Right cardiac atrium (tissue), 5 donors: ENCODE measurements at regions not wholly inside any gene's neighbourhood (a gene's known extent, or its start where the extent isn't known, plus 50 kb on each side); places are given as distances from the start of the nearest gene placed in this dataset.
"Not testable (repeated sequence)": the region's sequence is repeated elsewhere in the genome, so short reads cannot be mapped to it uniquely, and the experiment has no call there.

Source experiments
- ATAC-seq, 2 donors: fragments of 200-7000 bp; cut with Tn5 transposase; one replicate each; pipeline versions ENCODE4 v1.8.0 to v1.9.1; 2020; ENCODE audit warnings: moderate library complexity in 2 of 2, mild to moderate bottlenecking in 1 of 2
- DNase-seq, 3 donors: peaks; one replicate each; pipeline ENCODE4 v3.0.0-alpha.2; 2020
- H3K27ac ChIP-seq: one replicate; pipeline ENCODE4 v1.5.1; 2013; ENCODE audit warnings: mild to moderate bottlenecking, low read length, control low read depth, moderate library complexity
- H3K27me3 ChIP-seq: one replicate; pipeline ENCODE4 v1.6.1; 2013; ENCODE audit not compliant: control insufficient read depth, insufficient read depth
- H3K4me1 ChIP-seq: one replicate; pipeline ENCODE4 v1.6.1; 2013; ENCODE audit warnings: low read length; ENCODE audit not compliant: control insufficient read depth, insufficient read depth
- H3K4me3 ChIP-seq: one replicate; pipeline ENCODE4 v1.5.1; 2013; ENCODE audit warnings: low read length, control low read depth
- H3K9me3 ChIP-seq: one replicate; pipeline ENCODE4 v1.6.1; 2013; ENCODE audit warnings: low read length; ENCODE audit not compliant: control insufficient read depth
- WGBS: extraction: QIAGEN DNeasy Blood & Tissue Kit; methylation state at CpG from one replicate; pipeline ENCODE4 v1.1.7; 2013; 5-methylcytosine and 5-hydroxymethylcytosine counted together
- intact Hi-C, 4 donors: fragments of 100-400 bp; cut with DNase I; formaldehyde crosslinking; loops; one replicate each; pipeline versions ENCODE4 v1.11.0 to v1.14.0; 2022 to 2023
- donor health status: healthy with polysubstance abuse.
- donor health status: DM: no; HTN: yes; CAD: no.
- donor health status: DM: no; HTN: no; CAD: no.
- donor health status: DM: no; HTN: yes; CAD: no; lungs with severe emphysema.
- donor health status: DM: yes; HTN: yes; CAD: no.

GRCh38 chr21:28703861-28704260, 288.8 kb downstream of the LTN1 start:
- Histone ChIP-seq H3K4me1 (no peaks in the 10 kb centered on the region), H3K9me3 (no peaks in the 10 kb centered on the region), H3K4me3 (no peak overlapping the region), H3K27ac (no peak overlapping the region), H3K27me3 (no peaks in the 10 kb centered on the region)
- ATAC-seq (no peak), DNase-seq (no peak)
- 77% methylated on average over 2 of the region's 2 CpGs for WGBS
- intact Hi-C loops, result no loop called here

DNA sequence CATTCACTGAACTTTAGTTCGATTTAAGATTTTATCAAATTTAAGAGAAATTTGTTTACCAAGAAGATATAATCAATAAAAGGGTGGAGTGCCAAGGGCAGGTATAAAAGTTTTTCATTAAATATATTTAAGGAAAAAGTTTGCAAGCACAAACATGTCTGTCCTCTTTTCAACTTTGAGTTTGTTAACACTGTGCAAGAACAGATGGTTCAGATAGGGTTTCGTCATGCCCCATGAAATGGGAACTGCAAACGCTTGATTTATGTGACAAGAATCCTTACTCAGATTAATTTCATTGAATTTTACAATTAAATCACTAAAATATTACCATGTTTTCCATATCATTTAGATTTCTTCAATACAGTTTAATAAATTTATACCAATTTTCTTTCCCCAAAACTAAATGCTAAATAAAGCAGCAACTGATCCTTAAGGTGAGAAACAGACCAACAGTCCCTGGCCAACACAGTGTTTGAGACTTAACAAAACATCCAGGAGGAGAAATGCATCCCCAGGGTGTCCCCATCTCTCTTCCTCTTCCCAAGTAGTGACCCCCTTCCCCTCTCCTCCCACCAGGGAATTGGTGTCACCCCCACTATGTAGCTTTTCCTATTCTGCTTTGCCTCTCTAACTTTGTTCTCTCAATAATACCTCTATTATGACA, 292.9 kb downstream of the LTN1 start:
- H3K27ac ChIP-seq, result no peak overlapping the region
- H3K27me3 ChIP-seq, result no peaks in the 10 kb centered on the region
- intact Hi-C loops, result no loop called here
- no peak for ATAC-seq
- H3K4me3 ChIP-seq, result no peak overlapping the region
- H3K9me3 ChIP-seq, result no peaks in the 10 kb centered on the region
- H3K4me1 ChIP-seq, result no peaks in the 10 kb centered on the region
- no peak for DNase-seq
- WGBS, result 90% methylated on average over 3 of the region's 3 CpGs

- intact Hi-C loops, result no loop called here
- DNase-seq (no peak), ATAC-seq (no peak)
- WGBS, result 72% methylated on average over 1 of the region's 1 CpG
- no peak overlapping the region for H3K4me3 ChIP-seq
- H3K9me3 ChIP-seq, result no peaks in the 10 kb centered on the region
- H3K4me1 ChIP-seq, result no peaks in the 10 kb centered on the region
- H3K27me3 ChIP-seq, result no peaks in the 10 kb centered on the region
- H3K27ac ChIP-seq, result no peak overlapping the region
These were observed 293.5 kb downstream of the LTN1 start for GRCh38 chr21:28699186-28699585.

DNA sequence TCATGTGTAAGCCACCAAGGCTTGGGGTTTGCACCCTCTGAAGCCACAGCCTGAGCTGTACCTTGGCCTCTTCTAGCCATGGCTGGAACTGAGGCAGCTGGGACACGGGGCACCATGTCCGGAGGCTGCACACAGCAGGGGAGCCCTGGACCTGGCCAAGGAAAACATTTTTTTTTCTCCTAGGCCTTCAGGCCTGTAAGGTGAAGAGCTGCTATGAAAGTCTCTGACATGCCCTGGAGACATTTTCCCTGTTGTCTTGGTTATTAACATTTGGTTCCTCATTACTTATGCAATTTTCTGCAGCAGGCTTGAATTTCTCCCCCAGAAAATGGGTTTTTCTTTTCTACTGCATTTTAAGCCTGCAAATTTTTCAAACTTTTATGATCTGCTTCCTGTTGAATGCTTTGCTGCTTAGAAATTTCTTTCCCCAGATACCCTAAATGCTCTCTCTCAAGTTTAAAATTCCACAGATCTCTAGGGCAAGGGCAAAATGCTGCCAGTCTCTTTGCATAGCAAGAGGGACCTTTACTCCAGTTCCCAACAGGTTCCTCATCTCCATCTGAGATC, 295.8 kb downstream of the LTN1 start:
- no peak for ATAC-seq
- intact Hi-C loops, result no loop called here
- WGBS, result 91% methylated on average over 2 of the region's 2 CpGs

DNA sequence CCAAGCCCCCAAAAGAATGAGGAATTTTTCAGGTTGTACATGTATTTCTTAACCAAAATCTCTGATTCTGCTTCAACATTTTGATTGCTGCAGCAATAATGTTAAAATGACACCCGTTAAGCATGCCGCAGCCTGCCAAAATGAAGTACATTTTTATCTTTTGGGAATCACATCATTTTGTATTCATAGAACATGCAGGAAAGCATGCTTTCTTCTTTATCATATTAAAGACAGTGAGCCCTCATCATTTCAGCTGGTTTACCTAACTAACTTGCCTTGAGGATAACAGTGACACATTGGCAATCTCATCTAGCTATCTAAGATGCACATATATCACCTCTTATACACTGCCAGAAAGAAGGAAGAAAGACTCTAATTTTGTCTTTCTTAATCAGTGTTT, 299.2 kb downstream of the LTN1 start:
- ATAC-seq (no peak), DNase-seq (no peak)
- intact Hi-C loops, result no loop called here
- Histone ChIP-seq H3K27ac (no peak overlapping the region), H3K4me3 (no peak overlapping the region), H3K9me3 (no peaks in the 10 kb centered on the region), H3K27me3 (no peaks in the 10 kb centered on the region), H3K4me1 (no peaks in the 10 kb centered on the region)
- WGBS, result 79% methylated on average over 2 of the region's 2 CpGs

More for the DNA sequence above, 295.8 kb downstream of the LTN1 start:
- Histone ChIP-seq H3K9me3 (no peaks in the 10 kb centered on the region), H3K27ac (no peak overlapping the region), H3K27me3 (no peaks in the 10 kb centered on the region), H3K4me3 (no peak overlapping the region), H3K4me1 (no peaks in the 10 kb centered on the region)
- DNase-seq, result no peak

GRCh38 chr21:28690196-28690595, 302.5 kb downstream of the LTN1 start:
- Histone ChIP-seq H3K27ac (no peak overlapping the region), H3K9me3 (no peaks in the 10 kb centered on the region), H3K27me3 (no peaks in the 10 kb centered on the region), H3K4me3 (no peak overlapping the region), H3K4me1 (no peaks in the 10 kb centered on the region)
- intact Hi-C loops, result no loop called here
- 92% methylated on average over 1 of the region's 1 CpG for WGBS
- ATAC-seq, result no peak
- DNase-seq, result no peak

DNA sequence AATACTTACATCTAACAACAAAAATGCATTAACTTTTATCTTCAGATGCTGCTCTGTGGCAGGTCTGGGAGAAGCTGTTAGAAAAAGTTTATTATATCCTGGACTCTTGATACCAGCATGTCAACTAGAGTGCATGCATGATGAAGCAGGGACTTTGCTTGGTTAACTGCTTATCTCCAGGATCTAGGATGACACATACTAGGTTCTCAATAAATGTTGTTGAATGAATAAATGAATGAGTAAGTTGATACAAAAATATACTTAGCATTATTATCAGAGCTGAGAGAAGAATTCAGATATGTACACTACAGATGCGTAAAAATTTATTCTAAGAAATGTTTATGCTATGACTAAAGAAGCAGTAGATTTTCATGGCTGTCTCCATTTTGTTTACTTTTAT, 304.3 kb downstream of the LTN1 start:
- 99% methylated on average over 1 of the region's 1 CpG for WGBS
- DNase-seq (no peak), ATAC-seq (no peak)
- Histone ChIP-seq H3K9me3 (no peaks in the 10 kb centered on the region), H3K27ac (no peak overlapping the region), H3K4me3 (no peak overlapping the region), H3K4me1 (no peaks in the 10 kb centered on the region), H3K27me3 (no peaks in the 10 kb centered on the region)
- intact Hi-C loops, result no loop called here

DNA sequence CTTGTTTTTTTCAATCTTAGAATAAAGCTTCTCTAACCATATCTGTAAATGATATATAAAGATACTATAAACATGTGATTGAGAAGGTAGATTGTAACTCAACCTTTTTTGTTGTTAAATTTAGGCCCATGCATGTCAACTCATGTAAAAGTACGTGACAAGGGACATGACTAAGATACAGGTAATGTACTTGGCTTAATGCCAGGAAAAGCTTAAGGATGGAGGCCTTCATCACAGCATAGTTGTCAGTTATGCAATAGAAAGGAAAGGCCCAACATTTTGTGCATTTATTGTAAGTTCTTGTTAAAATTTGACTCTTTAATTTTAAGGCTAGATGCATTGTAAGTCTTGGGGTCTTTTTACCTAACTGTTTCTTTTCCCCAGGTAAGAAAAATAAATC, 305.1 kb downstream of the LTN1 start:
- WGBS, result 94% methylated on average over 1 of the region's 1 CpG
- Histone ChIP-seq H3K9me3 (no peaks in the 10 kb centered on the region), H3K4me1 (no peaks in the 10 kb centered on the region), H3K27me3 (no peaks in the 10 kb centered on the region), H3K27ac (no peak overlapping the region), H3K4me3 (no peak overlapping the region)
- DNase-seq (no peak), ATAC-seq (no peak)
- intact Hi-C loops, result no loop called here

DNA sequence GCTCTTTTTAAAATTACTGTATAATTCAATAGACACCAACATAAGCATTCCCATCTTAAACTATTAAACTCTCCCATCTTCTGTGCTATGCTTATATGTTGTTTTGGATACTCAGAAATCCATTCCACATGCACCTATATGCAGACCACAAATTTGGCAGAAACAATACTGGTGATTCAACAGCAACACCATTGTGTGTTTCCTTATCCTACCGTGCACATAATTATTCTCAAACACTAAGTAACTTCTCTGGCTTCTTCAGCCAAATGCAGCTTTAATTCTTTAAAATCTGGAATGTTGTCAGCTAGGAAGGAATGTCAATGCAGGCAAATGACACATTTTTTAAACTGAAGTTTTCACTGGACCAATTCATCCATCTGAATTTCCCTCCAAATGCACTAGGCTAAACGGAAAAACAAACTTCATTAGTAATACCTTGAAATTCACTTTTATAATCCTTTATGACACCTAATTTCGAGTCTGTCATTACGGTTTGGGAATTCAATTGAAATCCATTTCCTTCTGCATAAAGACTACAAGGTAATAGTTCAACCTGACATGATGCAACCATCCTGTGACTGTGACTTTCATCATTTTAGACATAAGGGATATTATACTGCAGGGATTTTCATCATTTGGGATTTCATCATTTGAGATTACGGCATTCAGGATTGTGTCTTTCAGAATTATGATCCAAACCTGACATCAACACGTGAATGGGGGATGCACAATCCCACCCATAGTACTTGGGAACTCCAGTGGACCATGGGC, 308.5 kb downstream of the LTN1 start:
- intact Hi-C loops, result no loop called here
- ATAC-seq, result no peak
- H3K9me3 ChIP-seq, result no peaks in the 10 kb centered on the region
- no peak overlapping the region for H3K27ac ChIP-seq
- H3K4me1 ChIP-seq, result no peaks in the 10 kb centered on the region
- no peak overlapping the region for H3K4me3 ChIP-seq
- H3K27me3 ChIP-seq, result no peaks in the 10 kb centered on the region
- no peak for DNase-seq
- 71% methylated on average over 6 of the region's 6 CpGs for WGBS

- H3K9me3 ChIP-seq, H3K27ac ChIP-seq, H3K4me3 ChIP-seq, intact Hi-C loops, H3K4me1 ChIP-seq, ATAC-seq, DNase-seq, H3K27me3 ChIP-seq: not testable (repeated sequence)
- WGBS, result 97% methylated on average over 3 of the region's 3 CpGs
These were observed 309.8 kb downstream of the LTN1 start for GRCh38 chr21:28682884-28683283.

DNA sequence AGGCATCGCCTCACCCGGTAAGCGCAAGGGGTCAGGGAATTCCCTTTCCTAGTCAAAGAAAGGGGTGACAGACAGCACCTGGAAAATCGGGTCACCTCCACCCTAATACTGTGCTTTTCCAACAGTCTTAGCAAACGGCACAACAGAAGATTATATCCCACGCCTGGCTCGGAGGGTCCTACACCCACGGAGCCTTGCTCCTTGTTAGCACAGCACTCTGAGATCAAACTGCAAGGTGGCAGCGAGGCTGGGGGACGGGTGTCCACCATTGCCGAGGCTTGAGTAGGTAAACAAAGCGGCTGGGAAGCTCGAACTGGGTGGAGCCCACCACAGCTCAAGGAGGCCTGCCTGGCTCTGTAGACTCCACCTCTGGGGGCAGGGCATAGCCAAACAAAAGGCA, 315.6 kb downstream of the LTN1 start:
- H3K27ac ChIP-seq, H3K4me3 ChIP-seq, H3K4me1 ChIP-seq, H3K27me3 ChIP-seq, ATAC-seq, intact Hi-C loops, H3K9me3 ChIP-seq: not testable (repeated sequence)
- DNase-seq, result peak in 1 of 3 donors; percentile 37
- WGBS, result 95% methylated on average over 13 of the region's 13 CpGs
